PC-3 (cell line): ENCODE measurements at regions not wholly inside any gene's neighbourhood (a gene's known extent, or its start where the extent isn't known, plus 50 kb on each side); places are given as distances from the start of the nearest gene placed in this dataset.

Experiments
- CTCF ChIP-seq: fragments of 300-600 bp; sonication (generic); conservative IDR thresholded peaks from 2 replicates; pipeline ENCODE4 v1.5.1; 2017; ENCODE audit warnings: antibody characterized with exemption, low read depth, mild to moderate bottlenecking, low read length
- EZH2 ChIP-seq: fragments of 300-600 bp; sonication (generic); IDR thresholded peaks from one replicate; pipeline ENCODE4 v1.6.1; 2017; ENCODE audit warnings: antibody characterized with exemption, mild to moderate bottlenecking, low read length; ENCODE audit not compliant: unreplicated experiment
- EZH2phosphoT487 ChIP-seq: fragments of 300-600 bp; sonication (generic); IDR thresholded peaks from 2 replicates; pipeline ENCODE4 v1.6.1; 2018; ENCODE audit warnings: mild to moderate bottlenecking, antibody characterized with exemption, low read length, borderline replicate concordance

- TF ChIP-seq CTCF, result no peak
- TF ChIP-seq EZH2phosphoT487, result no peak
- no peak for TF ChIP-seq EZH2
Measured at GRCh38 chr11:134625631-134626030, 213.6 kb upstream of the B3GAT1 start.
